ENCODE measurements at regions not wholly inside any gene's neighbourhood (a gene's known extent, or its start where the extent isn't known, plus 50 kb on each side); places are given as distances from the start of the nearest gene placed in this dataset.
A peak's percentile ranks its signal among the peaks of the same experiment; 100 is the strongest.
"Not testable (repeated sequence)": the region's sequence is repeated elsewhere in the genome, so short reads cannot be mapped to it uniquely, and the experiment has no call there.

DNA sequence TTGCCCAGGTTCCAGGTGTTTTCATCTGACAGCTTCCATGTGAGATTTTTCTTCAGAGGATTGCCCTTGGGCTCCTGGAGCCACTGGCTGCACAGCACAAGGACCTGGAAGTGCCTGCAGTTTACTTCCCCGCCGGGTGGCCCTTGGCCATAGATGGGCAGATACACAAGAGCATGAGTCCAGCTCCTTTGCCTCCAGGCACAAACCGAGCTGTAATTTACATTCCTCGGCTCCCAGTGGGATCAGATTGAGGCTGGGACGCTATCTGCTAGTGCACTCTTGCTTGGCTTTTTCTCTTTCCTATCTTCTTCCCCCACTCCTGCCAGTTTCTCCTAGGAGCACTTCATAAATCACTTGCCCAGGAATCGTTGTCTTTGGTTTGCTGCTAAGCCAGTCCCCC lies 85.4 kb upstream of the RALY start:
- no peak for DNase-seq

DNA sequence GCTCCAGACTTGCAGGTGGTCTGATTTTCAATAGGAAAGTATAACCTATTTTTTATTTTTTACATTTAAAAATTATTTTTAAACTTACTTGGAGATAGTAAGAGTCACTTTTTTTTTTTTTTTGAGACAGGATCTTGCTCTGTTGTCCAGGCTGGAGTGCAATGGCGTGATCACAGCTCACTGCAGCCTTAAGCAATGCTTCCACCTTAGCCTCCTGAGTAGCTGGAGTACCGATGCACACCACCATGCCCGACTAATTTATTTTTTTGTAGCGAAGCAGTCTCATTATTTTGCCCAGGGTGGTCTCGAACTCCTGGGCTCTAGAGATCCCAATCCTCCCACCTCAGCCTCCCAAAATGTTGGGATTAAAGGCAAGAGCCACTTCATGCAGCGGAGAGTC lies 84.8 kb upstream of the RALY start:
- no peak for DNase-seq

DNA sequence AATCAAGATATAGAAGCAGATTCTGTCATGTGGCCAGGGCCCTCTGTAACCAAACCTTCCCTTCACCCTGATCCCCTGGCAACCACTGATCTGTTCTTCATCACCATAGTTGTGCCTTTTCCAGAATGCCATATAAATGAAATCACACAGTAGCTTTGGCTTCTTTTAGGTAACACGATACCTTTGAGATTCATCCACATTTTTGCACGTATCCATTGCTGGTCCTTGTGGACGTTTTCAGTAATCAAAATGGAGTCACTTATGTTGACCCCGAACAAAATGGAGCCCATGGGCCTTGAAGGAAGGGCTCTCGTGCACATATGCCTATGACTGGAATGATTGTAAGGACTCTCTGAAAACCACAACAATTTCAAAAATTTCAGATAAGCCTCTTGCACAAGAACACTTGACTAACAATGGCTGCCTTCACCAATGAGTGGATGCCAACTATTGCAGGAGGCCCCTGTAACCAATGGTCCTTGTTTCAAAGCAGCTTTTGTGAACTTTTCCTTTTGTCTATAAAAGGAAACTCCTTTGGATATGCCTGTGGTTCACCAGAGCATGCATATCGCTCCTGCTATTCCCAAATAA lies 84.3 kb upstream of the RALY start:
- no peak for DNase-seq

DNA sequence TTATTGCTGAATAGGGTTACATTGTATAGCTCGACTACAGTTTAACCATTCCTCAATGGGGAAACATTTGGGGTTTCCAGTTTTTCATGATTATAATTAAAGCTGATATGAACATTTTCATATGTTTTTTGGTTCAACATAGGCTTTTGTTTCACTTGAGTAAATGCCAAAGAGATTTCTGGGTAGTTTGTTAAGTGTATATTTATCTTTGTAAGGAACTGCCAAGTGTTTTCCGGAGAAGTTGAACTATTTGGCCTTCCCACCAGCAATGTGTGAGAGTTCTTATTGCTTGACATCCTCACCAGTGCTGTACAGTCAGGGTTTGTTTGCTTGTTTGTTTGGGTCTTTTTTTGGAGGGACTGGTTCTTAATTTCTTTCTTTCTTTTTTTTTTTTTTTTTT lies 83.7 kb upstream of the RALY start:
- DNase-seq, result no peak

DNA sequence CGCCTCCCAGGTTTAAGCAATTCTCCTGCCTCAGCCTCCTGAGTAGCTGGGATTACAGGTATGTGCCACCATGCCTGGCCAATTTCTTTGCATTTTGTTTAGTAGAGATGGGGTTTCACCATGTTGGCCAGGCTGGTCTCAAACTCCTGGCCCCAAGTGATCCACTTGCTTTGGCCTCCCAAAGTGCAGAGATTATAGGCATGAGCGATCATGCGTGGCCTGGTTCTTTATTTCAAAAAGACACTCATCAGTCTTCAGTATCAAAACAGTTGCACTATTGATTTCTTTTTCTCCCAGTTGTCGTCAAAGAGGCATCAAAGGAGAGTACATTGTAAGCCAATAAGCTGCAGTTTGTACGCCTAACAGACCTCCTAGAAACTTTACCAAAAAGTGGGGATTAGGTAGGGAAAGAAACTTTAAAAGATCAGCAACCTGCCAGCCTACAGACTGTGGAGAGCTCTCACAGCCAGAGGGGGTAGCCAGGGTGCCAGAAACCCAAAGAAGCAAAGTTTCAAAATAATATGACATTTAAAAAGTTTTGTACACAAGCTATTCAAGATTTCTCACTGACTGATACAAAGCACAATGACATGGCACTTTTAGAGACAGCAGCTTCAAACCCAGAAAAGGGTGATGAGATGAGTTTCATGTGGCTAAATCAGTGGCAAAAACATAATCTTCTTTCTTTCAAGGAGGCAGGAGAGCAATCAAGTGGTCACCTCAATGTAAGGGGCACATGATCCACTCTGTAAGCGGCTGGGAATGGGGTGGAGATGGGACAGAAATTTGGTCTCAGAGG lies 83.0 kb upstream of the RALY start:
- DNase-seq, result no peak

DNA sequence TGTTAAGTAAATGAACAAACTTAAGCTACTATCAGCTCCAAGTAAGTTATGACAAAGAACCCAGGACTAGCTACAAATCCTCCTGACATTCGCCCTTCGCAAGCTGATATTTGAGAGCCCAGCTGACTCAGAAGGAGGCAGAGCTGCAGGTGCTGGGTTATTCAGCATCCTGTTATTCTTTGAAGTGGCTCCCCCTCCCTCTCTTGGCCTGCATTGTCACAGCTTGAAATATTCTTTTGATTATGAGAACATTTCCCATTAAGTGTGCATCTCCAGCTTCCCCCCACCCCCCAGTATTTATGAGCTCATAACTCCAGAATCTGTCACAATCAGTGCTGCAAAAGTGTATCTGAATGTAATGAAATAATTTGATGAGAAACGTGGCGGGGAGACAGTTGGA lies 78.8 kb upstream of the RALY start:
- DNase-seq, result no peak

DNA sequence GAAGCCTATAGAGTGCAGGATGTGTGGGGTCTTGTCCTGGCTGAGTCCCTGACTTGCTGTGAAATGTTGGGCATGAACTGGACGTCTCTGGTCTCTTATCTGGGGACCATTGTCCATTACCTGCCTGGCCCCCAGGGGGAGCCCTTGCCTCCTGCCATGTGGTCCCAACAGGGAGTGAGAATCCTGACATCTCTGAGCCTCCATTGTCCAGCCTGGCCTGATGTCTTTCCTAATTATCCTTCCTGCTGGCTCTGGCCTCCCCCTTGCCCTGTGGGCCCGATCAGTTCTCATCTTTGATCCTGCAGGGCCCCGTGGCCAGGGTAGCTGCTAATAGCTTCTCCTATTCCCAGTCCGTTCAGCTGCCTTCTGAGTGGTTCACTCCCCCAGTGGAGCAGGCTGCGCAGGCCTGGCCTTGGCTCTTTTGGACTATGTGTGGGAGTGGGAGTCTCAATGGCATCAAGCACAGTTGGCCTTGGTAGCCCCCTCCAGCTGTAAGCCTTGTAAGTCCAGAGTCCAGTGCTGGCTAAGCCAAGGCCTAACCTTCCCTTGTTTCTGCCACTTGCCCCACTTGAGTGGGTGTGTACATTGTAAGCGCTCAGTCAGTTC lies 77.9 kb upstream of the RALY start:
- DNase-seq, result no peak

DNA sequence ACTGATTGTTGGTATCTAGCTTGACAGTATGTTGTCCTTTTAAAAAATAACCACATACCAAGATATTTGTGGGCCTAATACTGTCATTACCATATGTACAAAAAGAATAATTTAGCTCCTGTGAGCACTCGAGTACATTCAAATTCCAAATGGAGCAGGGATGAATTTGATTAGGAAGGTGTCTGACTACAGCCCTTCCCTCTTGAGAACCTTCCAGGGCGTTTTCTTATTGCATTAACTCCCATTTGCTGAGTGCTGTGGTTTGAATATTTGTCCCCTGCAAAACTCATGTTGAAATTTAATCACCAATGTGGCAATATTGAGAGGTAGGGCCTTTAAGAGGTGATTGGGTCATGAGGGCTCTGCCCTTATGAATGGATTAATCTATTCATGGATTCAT lies 76.9 kb upstream of the RALY start:
- no peak for DNase-seq

DNA sequence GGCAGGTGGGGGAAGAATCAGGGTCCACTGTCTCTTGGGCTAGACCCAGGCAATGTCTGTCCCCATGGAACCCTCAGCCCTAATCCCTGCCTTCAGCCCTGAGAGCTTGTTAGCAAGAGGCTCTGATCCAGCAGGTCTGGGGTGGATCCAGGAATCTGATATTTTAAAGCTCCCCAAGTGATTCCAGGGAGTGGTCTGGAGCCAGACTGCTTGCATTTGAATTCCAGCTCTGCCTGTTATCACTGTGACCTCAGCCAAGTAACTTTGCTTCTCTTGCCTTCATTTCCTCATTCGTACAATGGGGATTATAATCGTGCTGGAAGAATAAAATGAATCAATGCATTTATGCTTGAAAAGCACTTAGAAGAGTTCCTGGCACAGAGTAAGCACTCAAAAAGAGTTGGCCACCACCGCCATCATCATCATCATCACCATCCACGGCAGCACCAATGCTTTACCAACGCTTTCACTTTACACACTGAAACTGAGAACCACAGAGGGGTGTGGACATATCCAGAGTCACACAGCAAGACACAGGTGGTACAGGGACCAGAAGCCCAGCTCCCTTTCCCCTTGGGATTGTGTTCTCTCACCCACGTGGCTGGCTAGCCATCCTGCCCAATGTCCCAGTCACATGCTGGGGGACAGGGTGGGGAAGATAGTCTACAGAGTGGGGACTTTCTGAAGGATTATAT lies 75.7 kb upstream of the RALY start:
- DNase-seq, result peak; percentile 49

DNA sequence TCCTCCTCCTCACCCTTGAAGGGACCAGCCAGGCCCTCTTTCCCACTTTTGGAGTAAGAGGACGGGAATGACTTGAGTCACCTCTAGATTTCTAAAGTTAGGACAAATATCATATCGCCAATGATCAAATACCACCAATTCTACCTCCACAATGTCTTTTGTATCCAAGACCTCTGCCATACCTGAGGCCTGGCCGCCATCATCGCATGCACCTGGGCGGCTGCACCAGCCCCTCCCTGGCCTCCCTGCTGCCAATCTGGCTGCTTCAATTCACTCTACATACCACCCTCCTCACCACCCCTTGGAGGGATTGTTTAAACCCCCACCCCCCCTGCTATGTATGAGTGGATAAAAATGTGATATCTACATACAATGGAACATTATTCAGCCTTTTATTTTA lies 75.0 kb upstream of the RALY start:
- no peak for DNase-seq

DNA sequence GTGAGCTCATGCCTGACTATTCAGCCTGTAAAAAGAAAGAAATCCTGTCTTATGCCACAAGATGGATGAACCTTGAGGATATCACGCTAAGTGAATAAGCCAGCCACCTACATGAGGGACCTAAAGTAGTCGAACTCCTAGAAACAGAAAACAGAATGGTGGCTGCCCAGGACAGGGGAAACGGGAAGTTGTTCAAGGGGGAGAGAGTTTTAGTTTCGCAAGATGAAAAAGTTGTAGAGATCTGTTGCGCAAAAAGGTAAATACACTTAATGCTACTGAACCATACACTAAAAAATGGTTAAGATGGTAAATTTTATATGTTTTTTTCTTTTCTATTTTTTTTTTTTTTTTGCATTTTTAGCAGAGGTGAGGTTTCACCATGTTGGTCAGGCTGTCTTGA lies 74.1 kb upstream of the RALY start:
- no peak for DNase-seq

DNA sequence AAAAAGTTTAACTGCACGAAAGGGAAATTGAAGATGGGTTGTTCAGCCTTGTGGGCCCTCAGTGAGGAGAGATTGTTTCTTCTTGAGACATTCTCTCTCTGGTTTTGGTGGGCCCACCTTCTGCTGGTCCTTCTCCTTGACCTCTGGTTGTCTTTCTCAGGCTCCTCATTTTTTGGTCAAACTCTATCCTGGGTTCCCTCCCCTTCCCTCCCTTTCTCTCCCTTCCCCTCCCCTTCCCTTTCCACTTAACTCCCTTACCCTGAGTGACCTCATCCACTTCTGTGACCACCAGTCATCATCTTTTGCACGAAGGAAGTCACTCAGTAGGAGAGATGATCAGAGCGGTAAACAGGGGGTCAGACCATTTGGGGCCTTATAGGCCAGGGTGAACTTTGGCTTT lies 71.5 kb upstream of the RALY start:
- no peak for DNase-seq

DNA sequence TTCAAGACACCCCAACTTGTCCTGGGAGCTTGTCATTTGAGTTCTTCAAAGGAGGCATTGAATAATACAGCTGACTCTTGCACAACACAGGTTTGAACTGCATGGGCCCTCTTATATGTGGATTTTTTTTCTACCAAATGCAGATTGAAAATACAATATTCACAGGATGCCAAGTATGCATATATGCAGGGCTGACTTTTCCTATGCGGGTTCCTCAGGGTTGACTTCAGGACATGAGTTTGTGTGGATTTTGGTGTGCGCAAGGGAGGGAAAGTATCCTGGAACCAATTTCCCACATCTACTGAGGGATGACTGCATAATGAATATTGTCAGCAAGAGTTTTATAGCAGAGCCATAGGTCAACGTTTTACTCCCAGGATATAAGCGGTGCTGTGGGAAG lies 70.0 kb upstream of the RALY start:
- DNase-seq, result no peak

DNA sequence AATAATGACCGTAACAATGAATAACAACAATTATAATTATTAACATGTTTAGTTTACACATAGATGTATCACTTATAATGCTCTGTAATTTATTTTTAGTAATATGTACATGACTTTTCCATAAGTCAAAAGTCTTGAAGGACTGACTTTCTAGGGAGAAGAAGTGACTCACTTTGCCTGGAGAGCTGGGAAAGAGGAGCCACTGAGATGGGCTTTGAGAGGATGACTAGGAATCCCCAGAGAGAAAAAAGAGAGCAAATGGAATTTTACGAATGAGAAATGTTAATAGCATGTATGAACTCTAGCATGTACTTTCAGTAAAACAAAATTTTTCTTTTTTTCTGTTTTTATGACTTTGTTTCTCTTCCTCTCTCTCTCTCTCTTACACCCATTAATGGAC lies 67.8 kb upstream of the RALY start:
- DNase-seq, result no peak

DNA sequence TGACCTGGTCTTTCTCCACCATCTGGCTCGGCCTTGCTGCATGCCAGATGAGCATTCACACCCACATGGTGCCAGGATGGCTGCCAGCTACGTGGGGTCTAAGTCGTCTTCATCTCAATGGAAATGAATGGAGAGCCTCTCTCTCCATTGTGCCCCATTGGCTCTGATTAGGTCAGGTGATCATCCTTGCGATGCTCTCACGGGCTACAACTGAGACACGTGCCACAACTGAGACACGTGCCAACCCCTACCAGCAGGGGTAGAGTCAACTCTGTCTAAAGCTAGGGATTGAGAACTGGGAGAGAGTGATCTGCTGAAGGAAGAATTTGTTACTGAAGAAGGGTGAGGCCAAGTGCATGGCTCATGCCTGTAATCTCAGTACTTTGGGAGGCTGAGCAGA lies 67.3 kb upstream of the RALY start:
- no peak for DNase-seq

DNA sequence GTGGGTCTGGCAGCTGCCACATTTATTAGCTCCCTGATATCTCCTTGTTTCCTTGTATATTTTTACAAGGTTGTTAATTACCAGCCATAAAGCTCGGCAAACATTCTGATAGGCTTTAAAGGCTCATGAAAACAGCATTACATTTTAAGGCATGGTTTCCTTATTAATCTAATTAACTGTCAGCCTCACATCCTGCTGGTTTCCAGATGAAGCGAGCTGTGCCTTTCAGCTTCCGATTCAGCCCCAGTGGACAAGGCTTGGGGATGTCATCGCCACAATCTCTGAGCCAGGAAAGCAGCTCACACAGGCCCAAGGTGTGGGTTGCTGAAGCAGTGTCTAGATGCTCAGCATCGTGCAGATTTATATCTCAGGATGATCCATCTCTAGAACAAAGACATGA lies 66.0 kb upstream of the RALY start:
- no peak for DNase-seq

DNA sequence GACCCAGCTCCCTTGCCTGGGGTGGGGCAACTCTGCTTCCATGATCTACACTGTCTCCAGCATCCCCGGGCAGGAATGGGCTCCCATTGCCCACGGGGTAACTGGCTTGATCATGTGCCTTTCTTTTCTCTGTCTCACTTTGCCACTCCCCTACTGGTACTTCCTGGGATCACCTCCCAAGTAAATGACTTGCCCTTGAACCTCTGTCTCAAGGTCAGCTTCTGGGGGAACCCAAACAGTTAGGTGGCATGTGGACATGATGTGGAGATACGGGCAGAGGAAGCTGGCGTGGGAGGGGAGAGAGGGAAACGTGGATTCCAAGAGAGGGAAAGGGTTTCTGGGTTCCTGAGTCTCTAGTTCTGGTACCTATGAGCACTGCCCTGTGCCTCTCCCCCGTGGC lies 63.8 kb upstream of the RALY start:
- DNase-seq, result no peak

DNA sequence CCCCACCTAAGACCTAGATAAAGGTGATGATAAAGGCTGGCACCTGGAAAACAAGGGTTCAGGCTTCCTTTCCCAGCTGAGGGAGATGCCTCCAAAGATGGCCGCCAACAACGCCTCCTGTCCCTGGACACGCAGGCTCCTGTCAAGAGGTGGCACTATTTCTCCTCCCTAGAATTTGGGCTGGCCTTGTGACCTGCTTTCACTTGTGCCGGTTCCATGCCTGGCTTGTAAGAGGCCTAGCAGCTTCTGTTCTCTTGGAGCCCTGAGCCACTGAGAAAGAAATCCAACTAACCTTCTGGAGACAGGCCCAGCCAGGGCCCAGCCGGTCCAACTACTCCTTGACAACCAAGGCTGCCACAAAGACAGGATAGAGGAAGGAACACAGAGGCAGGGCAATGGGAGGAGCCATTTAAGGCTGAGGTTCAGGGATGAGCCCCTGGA lies 60.2 kb upstream of the RALY start:
- peak; percentile 39 for DNase-seq

DNA sequence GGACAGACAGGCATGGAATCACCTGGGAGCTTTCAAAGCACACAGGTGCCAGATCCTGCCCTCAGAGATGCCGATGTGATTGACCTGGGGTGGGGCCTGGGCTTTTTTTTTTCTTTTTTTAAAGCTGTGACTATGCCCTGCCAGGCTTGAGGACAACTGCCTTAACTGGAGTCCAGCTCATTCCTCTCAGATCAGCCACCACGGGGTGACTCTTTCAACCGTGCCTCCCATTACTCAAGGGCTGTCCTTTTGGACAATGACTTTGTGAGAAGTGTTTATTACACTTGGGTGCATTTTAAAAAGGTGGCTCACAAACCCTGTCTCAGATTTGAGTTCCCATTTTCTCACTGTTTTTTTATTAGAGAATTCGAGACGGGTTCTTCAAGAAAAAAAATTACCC lies 57.1 kb upstream of the RALY start:
- DNase-seq, result no peak

DNA sequence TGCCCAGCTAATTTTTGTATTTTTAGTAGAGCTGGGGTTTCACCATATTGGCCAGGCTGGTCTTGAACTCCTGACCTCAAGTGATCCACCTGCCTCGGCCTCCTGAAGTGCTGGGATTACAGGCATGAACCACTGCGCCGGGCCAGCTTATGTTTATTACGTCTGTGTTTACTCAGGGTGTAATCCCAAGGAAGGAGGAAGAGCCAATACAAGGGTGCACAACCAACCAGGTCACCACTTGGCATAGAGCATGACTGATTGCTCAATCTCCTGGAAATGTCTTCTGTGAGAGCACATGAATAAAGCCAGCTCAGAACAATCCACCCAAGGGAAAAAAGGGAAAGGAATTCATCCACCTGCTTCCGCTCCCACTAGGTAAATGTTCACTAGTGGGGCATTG lies 54.7 kb upstream of the RALY start:
- DNase-seq, result not testable (repeated sequence)

DNA sequence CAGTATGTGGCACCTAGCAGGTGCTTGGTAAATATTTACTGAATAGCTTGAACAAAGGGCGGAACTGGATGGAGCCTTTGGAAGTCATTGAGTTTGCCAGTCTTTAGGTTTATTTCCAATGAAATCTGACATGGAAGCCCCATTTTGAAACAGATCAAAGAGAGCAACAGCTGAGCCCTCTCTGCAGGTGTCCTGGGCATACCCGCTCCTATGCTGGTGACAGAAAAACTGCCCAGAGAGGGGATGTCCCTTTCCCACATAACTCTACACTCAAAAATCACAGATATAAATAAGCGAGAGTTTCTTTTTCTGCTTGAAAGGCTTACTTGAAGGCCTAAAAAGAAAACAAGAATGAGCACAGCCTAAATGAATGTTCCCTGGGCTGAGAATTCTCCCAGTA lies 53.0 kb upstream of the RALY start:
- no peak for DNase-seq

Data from right hindlimb (tissue), 1 donor.